Progenitor cell of endocrine pancreas (in vitro differentiated cells): ENCODE measurements at regions not wholly inside any gene's neighbourhood (a gene's known extent, or its start where the extent isn't known, plus 50 kb on each side); places are given as distances from the start of the nearest gene placed in this dataset.

Experiments
- DNase-seq: peaks from one replicate; pipeline ENCODE4 v3.0.0; 2021; ENCODE audit warnings: low spot score; ENCODE audit not compliant: unreplicated experiment
- H3K27ac Mint-ChIP-seq: 2 replicates; pipeline ENCODE4 v1.8.0; 2021; ENCODE audit warnings: mild to moderate bottlenecking, moderate library complexity, mixed read lengths
- H3K27me3 Mint-ChIP-seq: 2 replicates; pipeline ENCODE4 v1.8.0; 2021; ENCODE audit warnings: mixed read lengths
- H3K36me3 Mint-ChIP-seq: 2 replicates; pipeline ENCODE4 v1.8.0; 2022; ENCODE audit warnings: mixed read lengths; ENCODE audit not compliant: insufficient read depth
- H3K4me1 Mint-ChIP-seq: 2 replicates; pipeline ENCODE4 v1.8.0; 2021; ENCODE audit warnings: low read depth, mixed read lengths
- H3K4me3 Mint-ChIP-seq: 2 replicates; pipeline ENCODE4 v1.8.0; 2021; ENCODE audit warnings: low read depth, mild to moderate bottlenecking, moderate library complexity, mixed read lengths
- H3K9me3 Mint-ChIP-seq: 2 replicates; pipeline ENCODE4 v1.8.0; 2021; ENCODE audit warnings: low read depth, mixed read lengths
- TF ChIP-seq, protein P1 (sequence below): fragments of 200-600 bp; sonication (generic); IDR thresholded peaks from one replicate; pipeline ENCODE4 v1.5.0; 2021; ENCODE audit warnings: antibody characterized with exemption, mild to moderate bottlenecking; ENCODE audit not compliant: unreplicated experiment

DNA sequence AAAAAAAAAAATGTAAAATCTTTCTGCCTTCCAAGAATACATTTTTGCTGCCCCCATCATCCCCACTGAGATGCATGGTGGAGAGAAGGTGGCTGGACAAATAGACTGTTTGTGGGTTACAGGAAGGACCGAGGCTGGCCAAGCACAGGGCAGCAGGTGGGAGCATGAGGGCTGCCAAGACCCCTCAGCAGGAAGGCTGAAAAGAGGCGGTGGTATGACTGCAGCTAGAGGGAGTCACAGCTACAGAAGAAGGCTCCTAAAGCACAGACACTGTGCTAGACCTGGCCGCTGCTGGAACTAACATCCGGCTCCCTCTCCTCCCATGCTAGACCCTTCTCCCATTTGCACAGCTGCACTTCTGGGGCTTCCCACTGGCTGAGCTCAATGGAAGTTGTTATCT, 289.6 kb downstream of the TCERG1L start:
- Mint-ChIP-seq H3K36me3 (no peaks in the 10 kb centered on the region), H3K27ac (no peak overlapping the region)
- TF ChIP-seq, protein P1, sequence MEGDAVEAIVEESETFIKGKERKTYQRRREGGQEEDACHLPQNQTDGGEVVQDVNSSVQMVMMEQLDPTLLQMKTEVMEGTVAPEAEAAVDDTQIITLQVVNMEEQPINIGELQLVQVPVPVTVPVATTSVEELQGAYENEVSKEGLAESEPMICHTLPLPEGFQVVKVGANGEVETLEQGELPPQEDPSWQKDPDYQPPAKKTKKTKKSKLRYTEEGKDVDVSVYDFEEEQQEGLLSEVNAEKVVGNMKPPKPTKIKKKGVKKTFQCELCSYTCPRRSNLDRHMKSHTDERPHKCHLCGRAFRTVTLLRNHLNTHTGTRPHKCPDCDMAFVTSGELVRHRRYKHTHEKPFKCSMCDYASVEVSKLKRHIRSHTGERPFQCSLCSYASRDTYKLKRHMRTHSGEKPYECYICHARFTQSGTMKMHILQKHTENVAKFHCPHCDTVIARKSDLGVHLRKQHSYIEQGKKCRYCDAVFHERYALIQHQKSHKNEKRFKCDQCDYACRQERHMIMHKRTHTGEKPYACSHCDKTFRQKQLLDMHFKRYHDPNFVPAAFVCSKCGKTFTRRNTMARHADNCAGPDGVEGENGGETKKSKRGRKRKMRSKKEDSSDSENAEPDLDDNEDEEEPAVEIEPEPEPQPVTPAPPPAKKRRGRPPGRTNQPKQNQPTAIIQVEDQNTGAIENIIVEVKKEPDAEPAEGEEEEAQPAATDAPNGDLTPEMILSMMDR, result no peak

DNA sequence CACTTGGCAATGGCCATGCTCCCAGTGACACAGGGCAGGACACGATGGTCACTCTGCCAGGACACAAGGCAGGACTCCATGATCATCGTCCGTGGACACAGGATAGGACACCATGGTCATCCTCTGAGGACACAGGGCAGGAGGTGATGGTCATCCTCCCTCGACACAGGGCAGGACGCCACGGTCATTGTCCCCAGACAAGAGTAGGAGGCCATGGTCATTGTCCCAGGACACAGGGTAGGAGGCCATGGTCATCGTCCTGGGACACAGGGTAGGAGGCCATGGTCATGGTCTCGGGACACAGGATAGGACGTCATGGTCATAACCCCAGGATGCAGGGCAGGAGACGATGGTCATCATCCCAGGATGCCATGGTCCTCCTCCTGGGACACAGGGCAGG, 289.2 kb downstream of the TCERG1L start:
- H3K27me3 Mint-ChIP-seq, result peaks cover 19% of the 10 kb centered on the region
- H3K9me3 Mint-ChIP-seq, result no peaks in the 10 kb centered on the region
- TF ChIP-seq, protein P1, result no peak
- no peak for DNase-seq
- H3K36me3 Mint-ChIP-seq, result no peaks in the 10 kb centered on the region
- no peak overlapping the region for H3K4me3 Mint-ChIP-seq
- H3K27ac Mint-ChIP-seq, result no peak overlapping the region
- H3K4me1 Mint-ChIP-seq, result peaks cover 2% of the 10 kb centered on the region

More for the DNA sequence above, 289.6 kb downstream of the TCERG1L start:
- Mint-ChIP-seq H3K4me1 (peaks cover 2% of the 10 kb centered on the region), H3K4me3 (no peak overlapping the region), H3K9me3 (no peaks in the 10 kb centered on the region), H3K27me3 (peaks cover 19% of the 10 kb centered on the region)
- no peak for DNase-seq

DNA sequence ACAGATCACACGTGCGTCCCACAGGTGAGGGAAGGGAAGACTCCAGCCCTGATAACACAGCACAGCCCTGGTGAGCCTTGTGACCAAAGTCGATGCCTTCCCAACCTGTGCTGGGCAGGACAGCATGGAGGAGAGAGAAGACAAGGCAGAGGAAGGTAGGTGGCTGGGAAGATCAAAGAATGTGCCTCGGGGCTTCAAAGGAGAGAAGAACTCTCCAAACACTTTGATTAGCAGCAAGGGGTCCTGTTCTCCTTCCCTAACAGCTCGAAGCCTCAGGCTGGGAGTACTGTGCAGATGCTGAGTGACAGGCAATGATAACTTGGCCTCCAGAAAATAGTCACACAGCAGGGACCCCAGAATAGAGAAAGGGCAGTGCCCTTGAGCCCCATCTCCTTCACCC, 288.5 kb downstream of the TCERG1L start:
- H3K36me3 Mint-ChIP-seq, result no peaks in the 10 kb centered on the region
- peaks cover 19% of the 10 kb centered on the region for H3K27me3 Mint-ChIP-seq
- no peak overlapping the region for H3K27ac Mint-ChIP-seq
- H3K4me1 Mint-ChIP-seq, result peaks cover 2% of the 10 kb centered on the region
- no peaks in the 10 kb centered on the region for H3K9me3 Mint-ChIP-seq
- TF ChIP-seq, protein P1, result no peak
- no peak overlapping the region for H3K4me3 Mint-ChIP-seq
- DNase-seq, result no peak

DNA sequence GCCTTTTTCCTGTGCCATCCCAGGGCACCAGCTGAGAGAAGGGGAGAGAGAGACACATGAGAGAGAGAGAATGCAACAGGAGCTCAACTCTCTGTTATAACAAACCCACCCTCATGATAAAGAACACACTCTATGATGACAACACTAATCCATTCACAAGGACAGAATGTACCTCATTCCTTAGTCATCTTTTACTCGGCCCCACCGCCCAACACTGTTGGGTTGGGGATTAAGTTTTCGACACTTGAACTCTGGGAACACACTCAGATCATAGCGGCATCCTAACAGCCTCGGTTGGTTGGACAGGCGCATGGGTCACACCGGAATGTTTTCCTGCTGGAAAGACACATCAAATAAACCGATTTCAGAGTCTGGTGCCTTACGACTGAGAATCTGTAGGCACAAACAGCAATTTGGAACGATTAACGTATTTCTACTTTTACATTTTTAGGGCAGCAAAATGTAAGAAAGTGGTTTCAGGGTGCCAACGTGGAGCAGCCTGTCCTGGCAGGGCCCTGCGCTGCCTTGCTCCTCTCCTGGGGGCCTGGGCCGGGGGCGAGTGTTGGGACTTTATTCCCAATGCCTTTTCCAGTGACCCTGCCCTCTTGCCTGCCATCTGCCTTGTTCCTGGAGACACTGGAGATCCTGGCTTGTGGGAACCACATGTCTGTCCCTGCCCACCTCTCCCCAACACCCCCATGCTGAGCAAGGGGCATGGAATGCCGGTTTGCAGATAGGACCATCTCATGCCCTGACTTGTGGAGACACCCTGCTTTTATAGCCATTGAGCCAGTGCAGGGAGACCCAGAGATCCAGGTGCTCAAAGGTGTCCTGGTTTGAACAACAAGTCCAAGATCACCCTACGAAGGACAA, 287.0 kb downstream of the TCERG1L start:
- DNase-seq, result no peak
- Mint-ChIP-seq H3K36me3 (no peaks in the 10 kb centered on the region), H3K4me3 (no peak overlapping the region), H3K4me1 (no peaks in the 10 kb centered on the region), H3K9me3 (no peaks in the 10 kb centered on the region), H3K27me3 (peaks cover 15% of the 10 kb centered on the region), H3K27ac (no peak overlapping the region)
- TF ChIP-seq, protein P1, result no peak

DNA sequence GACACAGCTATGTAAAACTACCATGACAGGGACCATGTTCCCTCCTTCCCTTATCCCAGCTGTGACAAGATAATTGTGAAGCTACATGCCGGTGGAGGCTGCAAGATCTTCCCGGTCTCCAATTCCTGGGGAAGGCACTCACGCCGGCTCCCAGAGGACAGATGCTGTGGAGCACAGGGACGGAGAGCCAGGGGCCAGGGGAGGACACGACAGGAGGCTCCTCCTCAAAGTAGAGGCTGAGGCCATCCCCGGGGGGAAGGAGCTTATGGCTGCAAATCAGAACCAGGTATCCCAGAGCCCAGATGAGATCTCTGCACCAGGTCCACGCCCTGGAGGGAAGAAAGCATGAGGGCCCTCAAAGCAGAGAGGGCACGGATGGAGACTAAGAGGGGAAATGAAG, 286.2 kb downstream of the TCERG1L start:
- no peak for DNase-seq
- Mint-ChIP-seq H3K36me3 (no peaks in the 10 kb centered on the region), H3K9me3 (no peaks in the 10 kb centered on the region), H3K27me3 (peaks cover 15% of the 10 kb centered on the region), H3K4me1 (no peaks in the 10 kb centered on the region), H3K27ac (no peak overlapping the region), H3K4me3 (no peak overlapping the region)
- TF ChIP-seq, protein P1, result no peak
